HG03108 (cell line): ENCODE measurements at regions not wholly inside any gene's neighbourhood (a gene's known extent, or its start where the extent isn't known, plus 50 kb on each side); places are given as distances from the start of the nearest gene placed in this dataset.

ENCODE experiments used
- ATAC-seq: cut with Tn5 transposase; IDR thresholded peaks from one replicate; pipeline ENCODE4 v1.9.1; 2021; ENCODE audit warnings: moderate library complexity; ENCODE audit not compliant: unreplicated experiment

GRCh38 chr1:56167596-56167995 lies 411.8 kb downstream of the PLPP3 start:
- ATAC-seq, result no peak

DNA sequence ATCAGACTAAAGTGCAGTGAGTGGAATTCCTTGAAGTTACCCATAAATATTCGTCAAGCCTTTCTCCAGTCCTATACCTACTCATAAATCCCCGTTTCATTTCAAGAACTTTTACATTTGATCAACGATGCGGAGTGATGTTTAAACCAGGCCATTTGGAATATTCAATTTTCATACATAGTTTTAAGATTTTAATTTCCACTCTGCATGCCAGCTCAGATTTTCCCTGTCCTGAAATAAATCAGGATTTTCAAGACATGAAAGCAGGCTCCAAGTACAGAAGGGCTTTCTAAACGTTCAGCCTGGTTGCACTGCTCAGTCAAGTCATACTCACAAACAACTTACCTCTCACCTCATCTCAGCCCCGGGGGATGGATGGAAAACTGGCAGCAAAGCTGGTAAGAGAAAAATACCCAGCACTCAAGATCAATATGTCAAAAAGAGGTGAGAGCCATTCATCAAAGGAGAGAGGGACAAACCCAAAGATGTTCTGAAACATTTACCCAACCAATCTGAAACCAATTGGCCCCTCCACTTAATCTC lies 418.5 kb downstream of the PLPP3 start:
- no peak for ATAC-seq

DNA sequence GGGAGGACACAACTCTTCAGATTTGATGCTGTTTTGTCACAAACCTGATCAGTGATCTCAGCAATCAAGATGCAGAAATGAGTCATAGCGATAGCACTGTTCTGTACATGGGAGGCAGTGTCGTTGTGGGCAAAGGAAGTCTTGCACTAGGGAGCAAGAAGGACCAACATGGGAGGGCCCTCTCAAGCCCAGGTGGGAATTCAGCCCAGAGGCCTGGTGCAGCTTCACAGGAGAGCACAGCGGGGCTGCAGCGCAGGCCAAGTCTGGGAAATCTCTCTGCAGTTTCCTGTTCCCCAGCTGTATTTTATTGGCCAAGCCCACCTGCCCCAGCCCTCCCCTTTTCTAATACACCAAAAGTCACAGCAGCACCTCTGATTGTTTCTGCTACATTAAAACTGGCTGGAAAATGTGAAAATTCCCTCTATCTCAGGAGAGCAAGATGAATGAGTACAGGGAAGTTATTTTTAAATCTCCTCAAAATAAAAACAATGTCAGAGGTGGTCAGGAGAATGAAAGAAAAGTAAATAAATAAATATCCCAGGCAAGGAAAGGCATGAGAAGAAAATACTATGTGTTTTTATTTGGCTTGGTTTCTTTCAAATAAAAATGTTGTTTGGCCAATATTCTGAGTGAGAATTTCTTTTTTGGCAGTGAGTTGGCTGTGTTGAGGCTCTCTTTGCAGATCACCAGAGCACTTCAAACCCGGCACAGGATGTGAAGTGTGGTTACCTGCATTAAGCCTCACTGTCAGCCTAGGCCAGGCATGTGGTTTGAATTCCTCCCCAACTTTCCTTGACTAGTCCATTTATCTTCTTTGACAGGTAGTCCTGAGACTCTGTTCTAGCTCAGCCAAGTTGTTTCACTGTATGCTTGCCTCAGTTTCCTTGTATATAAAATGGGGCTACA lies 422.1 kb downstream of the PLPP3 start:
- no peak for ATAC-seq

GRCh38 chr1:56153276-56153675 lies 426.1 kb downstream of the PLPP3 start:
- no peak for ATAC-seq

GRCh38 chr1:56152635-56153034 lies 426.7 kb downstream of the PLPP3 start:
- ATAC-seq, result no peak

GRCh38 chr1:56151402-56151801 lies 428.0 kb downstream of the PLPP3 start:
- ATAC-seq, result no peak

DNA sequence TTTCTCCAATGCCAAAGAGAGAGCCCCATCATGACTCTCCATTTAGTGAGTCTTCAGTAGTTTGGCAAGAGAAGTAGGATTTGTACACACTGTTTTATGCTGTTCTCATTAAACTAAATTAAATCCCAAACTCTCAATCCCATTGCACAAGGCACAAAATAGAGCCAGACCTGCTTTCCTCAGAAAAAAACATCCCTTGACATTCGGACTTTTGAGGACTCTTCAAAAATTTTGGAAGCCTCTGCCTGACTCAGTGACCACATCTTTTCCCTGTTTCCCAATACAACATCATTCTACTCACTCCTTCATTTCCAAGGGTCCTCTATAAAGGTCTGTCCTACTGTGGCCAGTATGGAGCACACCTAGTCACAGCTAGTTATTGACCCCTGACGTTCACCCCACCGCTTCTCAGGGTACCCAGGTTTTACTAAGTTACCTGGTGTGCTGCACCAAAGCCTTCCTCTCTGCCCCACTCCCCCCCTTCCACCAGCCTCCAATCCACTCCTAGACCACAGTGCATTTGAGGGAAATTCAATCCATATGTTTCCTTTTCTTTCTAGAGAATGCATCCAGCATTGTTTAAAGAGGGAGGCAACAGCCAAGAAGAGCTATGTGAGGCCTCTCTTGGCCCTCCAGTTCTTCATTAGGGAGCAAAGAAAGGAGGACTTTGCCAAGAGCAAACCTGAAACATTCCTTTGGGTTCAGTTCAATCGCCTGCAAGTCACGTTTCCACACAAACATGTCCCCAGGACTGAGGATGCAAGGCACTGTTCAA lies 428.7 kb downstream of the PLPP3 start:
- ATAC-seq, result no peak

- no peak for ATAC-seq
Observed at GRCh38 chr1:56149761-56150160, 429.6 kb downstream of the PLPP3 start.

DNA sequence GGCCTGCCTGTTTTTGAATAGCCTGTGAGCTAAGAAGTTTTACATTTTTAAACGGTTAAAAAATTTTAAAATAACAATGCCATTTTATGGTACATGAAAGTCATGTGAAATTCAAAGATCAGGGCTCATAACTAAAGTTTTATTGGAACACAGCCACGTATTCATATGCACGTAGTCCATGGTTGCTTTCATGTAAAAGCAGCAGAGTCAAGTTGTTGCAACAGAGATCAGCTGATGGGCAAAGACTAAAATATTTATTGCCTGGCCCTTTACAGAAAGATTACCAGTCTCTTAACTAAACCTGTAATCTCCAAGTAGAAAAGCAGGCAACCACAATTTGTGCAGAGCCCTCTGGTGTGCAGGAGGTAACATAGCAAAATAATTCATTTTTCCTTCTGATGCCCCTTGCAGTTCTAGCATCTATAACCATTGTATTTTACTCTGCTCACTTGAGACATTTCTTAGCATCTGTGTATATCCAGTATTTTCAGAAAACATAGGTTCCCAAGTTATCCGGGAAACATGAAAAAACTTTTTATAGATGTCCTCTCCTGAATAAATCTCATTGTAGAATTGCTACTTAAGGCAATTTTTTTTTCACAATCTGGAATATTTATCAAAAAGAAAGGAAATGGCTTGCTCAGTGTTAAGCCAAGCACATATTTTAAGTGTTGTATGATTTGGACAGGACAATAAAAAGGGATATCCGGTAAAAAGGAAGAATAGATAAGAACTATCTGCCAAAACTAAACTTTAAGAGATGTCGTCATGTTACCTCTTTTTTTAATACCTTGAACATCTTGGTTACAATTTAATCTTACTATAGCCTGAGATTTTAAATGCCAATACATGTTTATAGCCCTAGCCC lies 430.8 kb downstream of the PLPP3 start:
- no peak for ATAC-seq

GRCh38 chr1:56147459-56147858 lies 431.9 kb downstream of the PLPP3 start:
- ATAC-seq, result no peak

DNA sequence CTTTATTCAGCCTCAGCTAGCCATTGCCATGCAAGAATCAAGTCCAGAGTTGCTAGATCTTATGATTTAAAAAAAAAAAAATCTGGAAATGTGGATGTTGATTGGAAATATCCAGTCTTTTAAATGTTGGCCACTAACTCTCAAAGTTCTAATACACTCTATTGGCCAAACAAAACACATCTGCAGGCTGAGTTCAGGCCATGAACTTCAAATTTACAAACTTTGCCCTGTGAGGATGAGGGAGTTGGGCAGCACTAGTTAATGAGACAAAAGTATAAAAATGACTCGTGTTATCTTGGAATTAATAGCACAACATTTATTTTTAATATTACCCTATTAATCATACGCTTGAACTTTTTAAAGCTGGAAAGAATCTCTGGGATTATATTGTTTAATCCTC lies 432.3 kb downstream of the PLPP3 start:
- no peak for ATAC-seq

DNA sequence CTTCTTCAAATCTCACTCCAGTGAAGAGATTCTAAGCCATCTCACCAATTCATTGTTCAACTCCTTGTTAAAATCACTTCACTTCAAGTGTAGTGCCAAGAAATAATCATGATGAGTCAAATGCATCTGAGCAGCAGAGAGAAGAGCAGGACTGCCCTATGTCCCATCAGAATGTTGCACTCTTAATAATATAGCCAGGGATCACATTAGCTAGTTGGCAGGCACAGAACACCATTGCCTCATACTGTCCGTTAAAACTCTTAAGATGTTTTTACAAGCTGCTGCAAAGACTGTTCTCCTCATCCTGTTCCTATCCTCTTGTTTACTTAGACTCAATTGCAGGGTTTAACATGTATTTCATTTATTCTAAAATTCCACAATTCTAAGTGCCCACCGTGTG lies 432.9 kb downstream of the PLPP3 start:
- no peak for ATAC-seq

DNA sequence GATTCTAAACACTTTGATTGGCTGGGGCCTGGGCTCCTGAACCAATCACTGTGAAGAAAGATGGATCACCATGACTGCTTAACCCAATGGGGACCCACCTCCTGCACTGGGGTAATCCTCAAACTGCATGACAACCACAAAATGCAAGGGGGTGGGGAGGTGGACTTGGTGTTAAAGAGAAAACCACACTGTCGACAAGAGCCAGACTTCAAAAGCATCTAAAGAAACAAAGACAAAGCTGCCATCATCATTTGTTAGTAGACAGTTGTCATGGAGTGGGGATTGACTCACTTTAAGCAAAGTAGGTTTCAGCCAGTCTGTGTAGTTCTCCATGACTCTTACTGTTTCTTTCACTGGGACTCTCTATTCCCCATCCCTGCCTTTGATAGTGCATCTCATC lies 433.8 kb downstream of the PLPP3 start:
- ATAC-seq, result no peak

DNA sequence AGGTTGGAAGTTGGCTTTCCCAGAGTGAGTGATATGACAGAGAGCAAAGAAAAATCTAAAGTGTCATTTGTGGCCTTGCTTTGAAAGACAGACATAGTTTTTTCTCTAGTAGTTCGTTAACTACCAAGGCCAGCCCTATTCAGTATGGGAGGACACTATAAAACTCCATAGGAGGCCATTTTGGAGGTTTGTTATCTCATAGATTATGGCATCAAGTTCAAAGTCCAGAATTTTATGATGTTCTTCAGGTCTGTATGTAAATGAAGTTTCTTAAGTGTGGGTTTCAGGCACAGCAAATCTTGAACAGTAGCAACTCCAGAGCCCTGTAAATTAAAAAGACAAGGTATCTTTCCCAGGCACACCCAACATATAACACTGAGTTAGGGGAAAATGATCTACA lies 437.1 kb downstream of the PLPP3 start:
- ATAC-seq, result no peak

DNA sequence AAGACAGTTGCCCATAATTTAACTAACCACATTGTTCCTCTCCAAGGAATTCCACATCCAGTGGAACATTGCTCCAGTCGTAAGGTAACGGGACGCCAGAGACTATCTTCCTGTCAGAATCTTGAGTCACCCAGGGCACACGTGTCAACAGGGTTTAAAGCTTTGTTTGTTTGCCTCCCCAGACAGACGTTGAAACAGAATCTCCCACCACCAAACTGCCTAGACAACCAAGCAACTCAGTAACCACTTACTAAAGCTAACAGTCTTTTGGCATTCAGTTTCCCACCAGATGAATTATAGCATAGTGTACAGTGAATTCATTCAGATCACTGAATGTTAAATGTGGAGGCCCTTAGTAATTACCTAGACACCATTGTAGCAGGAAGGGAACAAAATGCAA lies 439.5 kb downstream of the PLPP3 start:
- no peak for ATAC-seq

- ATAC-seq, result no peak
Observed at GRCh38 chr1:56137521-56138505, 441.6 kb downstream of the PLPP3 start.

- ATAC-seq, result no peak
Observed at GRCh38 chr1:56137090-56137489, 442.3 kb downstream of the PLPP3 start.

- ATAC-seq, result no peak
Observed at GRCh38 chr1:56135864-56136147, 443.6 kb downstream of the PLPP3 start.

- ATAC-seq, result peak; percentile 40
Observed at GRCh38 chr1:56135069-56135863, 444.1 kb downstream of the PLPP3 start.
